SK-N-SH (cell line): ENCODE measurements at regions not wholly inside any gene's neighbourhood (a gene's known extent, or its start where the extent isn't known, plus 50 kb on each side); places are given as distances from the start of the nearest gene placed in this dataset.

Source experiments
- CTCF ChIA-PET: fragments of 300-600, 350-600 bp; formaldehyde crosslinking; extraction: SDS; loops from one replicate; lab custom pipeline; 2021; lab: Yijun Ruan, JAX
- POLR2A ChIA-PET: fragments of 350-600 bp; sonication (Branson Sonifier 250); formaldehyde crosslinking; extraction: SDS; loops from one replicate; lab custom pipeline; 2020; ENCODE audit warnings: antibody characterized with exemption, inconsistent platforms; lab: Yijun Ruan, JAX
- DNase-seq: peaks from one replicate; pipeline ENCODE4 v3.0.0; 2012
- H2AFZ ChIP-seq: fragments of 200-600 bp; sonication (generic); 2 replicates; pipeline ENCODE4 v1.8.1; 2016; ENCODE audit warnings: antibody characterized with exemption, mild to moderate bottlenecking, low read depth
- H3F3A ChIP-seq: fragments of 200-600 bp; sonication (generic); replicated peaks from 2 replicates; pipeline ENCODE3; 2016; ENCODE audit warnings: antibody characterized with exemption, mild to moderate bottlenecking; ENCODE audit not compliant: insufficient read depth
- H3K27ac ChIP-seq, 2 experiments: fragments of 200-500 bp in 1 of 2; fragments of 200-600 bp in 1 of 2; sonication (Bioruptor generic) in 1 of 2; sonication (generic), shearing (Covaris generic) in 1 of 2; 2 replicates each; pipeline versions ENCODE4 v1.5.1 to v1.6.1; 2014 to 2016; ENCODE audit warnings: low read depth in 2 of 2, inconsistent platforms in 1 of 2, low read length in 1 of 2, mild to moderate bottlenecking in 1 of 2, mixed read lengths in 1 of 2
- H3K27me3 ChIP-seq: fragments of 200-600 bp; sonication (generic), shearing (Covaris generic); 2 replicates; pipeline ENCODE4 v1.6.1; 2016; ENCODE audit warnings: mixed run types; ENCODE audit not compliant: insufficient read depth
- H3K36me3 ChIP-seq, 2 experiments: fragments of 200-500 bp in 1 of 2; fragments of 200-600 bp in 1 of 2; sonication (Bioruptor generic) in 1 of 2; sonication (generic) in 1 of 2; replicated peaks in 1 of 2; 2 replicates each; pipeline versions ENCODE3 to v1.5.1; 2014 to 2016; ENCODE audit warnings: low read length in 1 of 2, mild to moderate bottlenecking in 1 of 2; ENCODE audit not compliant: insufficient read depth in 2 of 2, control insufficient read depth in 1 of 2
- H3K4me1 ChIP-seq, 2 experiments: fragments of 200-500 bp in 1 of 2; fragments of 200-600 bp in 1 of 2; sonication (Bioruptor generic) in 1 of 2; sonication (generic), shearing (Covaris generic) in 1 of 2; 2 replicates each; pipeline versions ENCODE4 v1.5.1 to v1.6.1; 2014 to 2016; ENCODE audit warnings: low read depth in 1 of 2, low read length in 1 of 2, mixed run types in 1 of 2; ENCODE audit not compliant: insufficient read depth in 2 of 2, control insufficient read depth in 1 of 2
- H3K4me2 ChIP-seq: fragments of 200-600 bp; sonication (generic), shearing (Covaris generic); 2 replicates; pipeline ENCODE4 v1.6.1; 2017; ENCODE audit warnings: mixed run types
- H3K4me3 ChIP-seq, 2 experiments: fragments of 200-500 bp in 1 of 2; fragments of 200-600 bp in 1 of 2; sonication (Bioruptor generic) in 1 of 2; sonication (generic), shearing (Covaris generic) in 1 of 2; 2 replicates each; pipeline versions ENCODE4 v1.5.1 to v1.8.1; 2014 to 2016; ENCODE audit warnings: low read depth in 2 of 2, inconsistent platforms in 1 of 2, low read length in 1 of 2, mild to moderate bottlenecking in 1 of 2, mixed read lengths in 1 of 2, moderate library complexity in 1 of 2
- H3K79me2 ChIP-seq: fragments of 200-600 bp; sonication (generic); 2 replicates; pipeline ENCODE4 v1.8.1; 2017; ENCODE audit warnings: mild to moderate bottlenecking; ENCODE audit not compliant: insufficient read depth
- H3K9ac ChIP-seq: fragments of 200-600 bp; sonication (generic); 2 replicates; pipeline ENCODE4 v1.6.1; 2017; ENCODE audit warnings: mixed run types
- H3K9me2 ChIP-seq: fragments of 200-600 bp; sonication (generic); 2 replicates; pipeline ENCODE4 v1.6.1; 2017; ENCODE audit warnings: mixed run types
- H3K9me3 ChIP-seq: fragments of 200-600 bp; sonication (generic); 2 replicates; pipeline ENCODE4 v1.6.1; 2017; ENCODE audit warnings: mixed run types, mild to moderate bottlenecking, moderate library complexity
- H4K20me1 ChIP-seq: fragments of 200-600 bp; sonication (generic); 2 replicates; pipeline ENCODE4 v1.6.1; 2017; ENCODE audit warnings: mild to moderate bottlenecking, mixed run types; ENCODE audit not compliant: insufficient read depth
- FOSL2 ChIP-seq: IDR thresholded peaks from 2 replicates; pipeline ENCODE4 v1.4.0; 2012; ENCODE audit warnings: low read depth, mild to moderate bottlenecking, moderate library complexity, borderline replicate concordance
- FOXJ3 ChIP-seq: sonication (generic); formaldehyde crosslinking; IDR thresholded peaks from 2 replicates; pipeline ENCODE4 v1.5.1; 2020; ENCODE audit warnings: mild to moderate bottlenecking, missing genetic modification reagents
- FOXM1 ChIP-seq: IDR thresholded peaks from 2 replicates; pipeline ENCODE4 v1.4.0; 2012; ENCODE audit warnings: low read depth, mild to moderate bottlenecking
- IRF3 ChIP-seq: fragments of 150-350 bp; IDR thresholded peaks from 2 replicates; pipeline ENCODE4 v1.6.1; 2016; ENCODE audit warnings: mild to moderate bottlenecking, low read depth, low read length
- MEF2A ChIP-seq: IDR thresholded peaks from 2 replicates; pipeline ENCODE4 v1.4.0; 2012; ENCODE audit warnings: low read depth, borderline replicate concordance
- NRF1 ChIP-seq: IDR thresholded peaks from 2 replicates; pipeline ENCODE4 v1.6.1; 2012; ENCODE audit warnings: low read depth, mild to moderate bottlenecking, low read length
- PBX3 ChIP-seq: IDR thresholded peaks from 2 replicates; pipeline ENCODE4; 2012
- RAD21 ChIP-seq: IDR thresholded peaks from 2 replicates; pipeline ENCODE4 v1.6.1; 2012; ENCODE audit warnings: mild to moderate bottlenecking, low read length
- REST ChIP-seq: IDR thresholded peaks from 2 replicates; pipeline ENCODE4 v1.6.1; 2012; ENCODE audit warnings: mild to moderate bottlenecking, low read depth, low read length, moderate library complexity
- RXRA ChIP-seq: IDR thresholded peaks from 2 replicates; pipeline ENCODE4 v1.4.0; 2012; ENCODE audit warnings: low read depth, mild to moderate bottlenecking, borderline replicate concordance
- SMC3 ChIP-seq: IDR thresholded peaks from 2 replicates; pipeline ENCODE4 v1.6.1; 2012; ENCODE audit warnings: low read depth, low read length, improper control_type of control experiment
- TCF12 ChIP-seq: IDR thresholded peaks from 2 replicates; pipeline ENCODE4 v1.4.0; 2012
- TEAD4 ChIP-seq: IDR thresholded peaks from 2 replicates; pipeline ENCODE4 v1.4.0; 2012; ENCODE audit warnings: mild to moderate bottlenecking, borderline replicate concordance; ENCODE audit not compliant: insufficient read depth
- WGBS: methylation state at CpG from one replicate; pipeline ENCODE4 v1.1.6; 2017; ENCODE audit warnings: low lambda C conversion rate; 5-methylcytosine and 5-hydroxymethylcytosine counted together

- no peaks in the 10 kb centered on the region for H4K20me1 ChIP-seq
- H3K9me2 ChIP-seq, result no peaks in the 10 kb centered on the region
- ChIA-PET POLR2A (no interaction called here), CTCF (no interaction called here)
- H3K4me2 ChIP-seq, result peak overlapping the region; percentile 6; the same call in 1 of the 2 replicates
- 39% methylated on average over 3 of the region's 3 CpGs for WGBS
- peaks cover 0 to 16% of the 10 kb centered on the region in 2 experiments; a peak in 2 of 4 replicates for H3K4me1 ChIP-seq
- H3K36me3 ChIP-seq, result no peaks in the 10 kb centered on the region
- H3F3A ChIP-seq, result no peaks in the 10 kb centered on the region
- no peak overlapping the region for H2AFZ ChIP-seq
- no peaks in the 10 kb centered on the region for H3K27me3 ChIP-seq
- TF ChIP-seq FOXM1, result no peak
- TF ChIP-seq TEAD4, result no peak
- TF ChIP-seq FOSL2, result peak; percentile 12; the same call in 1 of the 2 replicates
- DNase-seq, result no peak
- no peak overlapping the region for H3K9ac ChIP-seq
- no peaks in the 10 kb centered on the region for H3K9me3 ChIP-seq
- no peaks in the 10 kb centered on the region for H3K79me2 ChIP-seq
- no peak overlapping the region for H3K4me3 ChIP-seq
- H3K27ac ChIP-seq, result no peak overlapping the region; a peak in 1 of 4 replicates
Observed at GRCh38 chr6:40778196-40778595, 191.0 kb upstream of the LRFN2 start.

- no peak overlapping the region for H3K27ac ChIP-seq
- 50% methylated on average over 1 of the region's 1 CpG for WGBS
- no peaks in the 10 kb centered on the region for H3F3A ChIP-seq
- no peak overlapping the region for H3K4me3 ChIP-seq
- ChIA-PET POLR2A (no interaction called here), CTCF (interaction anchor here (1.2 to 1.5 kb wide), 2 partner anchors 9 to 137 kb away, joined by 3 to 5 read pairs; no protein-coding TSS in a partner anchor)
- H3K9me3 ChIP-seq, result no peaks in the 10 kb centered on the region; the same call in 1 of the 2 replicates
- H3K27me3 ChIP-seq, result no peaks in the 10 kb centered on the region
- no peaks in the 10 kb centered on the region for H4K20me1 ChIP-seq
- H3K9ac ChIP-seq, result no peak overlapping the region
- peaks cover 0 to 16% of the 10 kb centered on the region in 2 experiments; a peak in 1 of 4 replicates for H3K4me1 ChIP-seq
- no peak overlapping the region for H3K4me2 ChIP-seq
- H3K9me2 ChIP-seq, result no peaks in the 10 kb centered on the region
- H3K79me2 ChIP-seq, result no peaks in the 10 kb centered on the region
- no peak overlapping the region for H2AFZ ChIP-seq
- no peaks in the 10 kb centered on the region for H3K36me3 ChIP-seq
- DNase-seq, result no peak
- no peak for TF ChIP-seq FOXM1
- TF ChIP-seq FOXJ3 (CRISPR knock-in tag), result no peak
- TF ChIP-seq RXRA, result no peak
- TF ChIP-seq MEF2A, result no peak
- TF ChIP-seq REST, result no peak
- no peak for TF ChIP-seq NRF1
- TF ChIP-seq IRF3, result no peak
- TF ChIP-seq RAD21, result peak; percentile 45
- TF ChIP-seq PBX3, result no peak
- no peak for TF ChIP-seq TCF12
- TF ChIP-seq SMC3, result peak; percentile 9; the same call in 1 of the 2 replicates
Observed at GRCh38 chr6:40774932-40775331, 187.8 kb upstream of the LRFN2 start.
